Small intestine (tissue), 7 donors: ENCODE measurements at regions not wholly inside any gene's neighbourhood (a gene's known extent, or its start where the extent isn't known, plus 50 kb on each side); places are given as distances from the start of the nearest gene placed in this dataset.

Experiments used
- DNase-seq, 2 donors: peaks; one replicate each; pipeline versions ENCODE4 v3.0.0 to v3.0.0-alpha.2; 2013
- FAIRE-seq: peaks from 2 replicates; lab custom pipeline; 2012; peaks lifted over from hg19 to GRCh38; lab: Jason Lieb, UNC
- H3K27ac ChIP-seq, 3 donors: one replicate each; pipeline ENCODE4 v1.5.1; 2013; ENCODE audit warnings: low read length in 2 of 3, mild to moderate bottlenecking in 2 of 3, control low read depth in 1 of 3, inconsistent platforms in 1 of 3, low read depth in 1 of 3, moderate library complexity in 1 of 3
- H3K27me3 ChIP-seq, 3 donors: one replicate each; pipeline ENCODE4 v1.6.1; 2013; ENCODE audit warnings: low read length in 3 of 3, inconsistent platforms in 1 of 3; ENCODE audit not compliant: control insufficient read depth in 3 of 3, insufficient read depth in 3 of 3
- H3K36me3 ChIP-seq, 3 donors: one replicate each; pipeline ENCODE4 v1.6.1; 2013; ENCODE audit warnings: low read length in 3 of 3, inconsistent platforms in 1 of 3, low read depth in 1 of 3, mild to moderate bottlenecking in 1 of 3, moderate library complexity in 1 of 3; ENCODE audit not compliant: control insufficient read depth in 3 of 3, insufficient read depth in 2 of 3
- H3K4me1 ChIP-seq, 3 donors: one replicate each; pipeline ENCODE4 v1.6.1; 2013; ENCODE audit warnings: low read length in 2 of 3, inconsistent platforms in 1 of 3, low read depth in 1 of 3, mild to moderate bottlenecking in 1 of 3, moderate library complexity in 1 of 3; ENCODE audit not compliant: control insufficient read depth in 3 of 3, insufficient read depth in 2 of 3
- H3K4me3 ChIP-seq, 3 donors: one replicate each; pipeline ENCODE4 v1.5.1; 2013; ENCODE audit warnings: low read length in 3 of 3, control low read depth in 1 of 3, inconsistent platforms in 1 of 3, low read depth in 1 of 3, mild to moderate bottlenecking in 1 of 3, moderate library complexity in 1 of 3
- H3K9me3 ChIP-seq, 2 donors: one replicate each; pipeline ENCODE4 v1.6.1; 2013; ENCODE audit warnings: low read depth in 1 of 2, low read length in 1 of 2; ENCODE audit not compliant: control insufficient read depth in 2 of 2, insufficient read depth in 1 of 2
- WGBS, 3 donors: extraction: QIAGEN DNeasy Blood & Tissue Kit; methylation state at CpG; one replicate each; pipeline ENCODE4 v1.1.7; 2013; 5-methylcytosine and 5-hydroxymethylcytosine counted together
- donor health status: healthy with polysubstance abuse.
- donor health status: control.
- donor health status: control.
- donor health status: Bipolar disorder and iron deficiency.
- donor health status: healthy.

- no peak for FAIRE-seq
- no peaks in the 10 kb centered on the region for H3K4me1 ChIP-seq
- H3K9me3 ChIP-seq: no peaks in the 10 kb centered on the region
- peak in 1 of 2 donors; percentile 13 for DNase-seq
- WGBS, 3 donors: 56 to 68% (median 62%) methylated on average over 11 of the region's 11 CpGs
- H3K4me3 ChIP-seq: no peak overlapping the region
- H3K27me3 ChIP-seq: peaks cover 0 to 2% (median 0%) of the 10 kb centered on the region in 3 donors
- H3K36me3 ChIP-seq: no peaks in the 10 kb centered on the region
- no peak overlapping the region for H3K27ac ChIP-seq
Measured at GRCh38 chr22:48198489-48199459, 1436.3 kb downstream of the TBC1D22A start.

GRCh38 chr22:48197189-48197690, 1434.8 kb downstream of the TBC1D22A start:
- DNase-seq (no peak), FAIRE-seq (no peak)
- no peak overlapping the region for H3K27ac ChIP-seq
- no peaks in the 10 kb centered on the region for H3K4me1 ChIP-seq
- 61 to 82% (median 69%) methylated on average over 2 of the region's 2 CpGs for WGBS, 3 donors
- H3K9me3 ChIP-seq: no peaks in the 10 kb centered on the region
- no peak overlapping the region for H3K4me3 ChIP-seq
- peaks cover 0 to 2% (median 0%) of the 10 kb centered on the region in 3 donors for H3K27me3 ChIP-seq
- H3K36me3 ChIP-seq: no peaks in the 10 kb centered on the region

GRCh38 chr22:48192920-48193319, 1430.5 kb downstream of the TBC1D22A start:
- Histone ChIP-seq H3K9me3 (no peaks in the 10 kb centered on the region), H3K27me3 (no peaks in the 10 kb centered on the region), H3K4me1 (peaks cover 0 to 5% (median 0%) of the 10 kb centered on the region in 3 donors), H3K36me3 (no peaks in the 10 kb centered on the region), H3K27ac (no peak overlapping the region), H3K4me3 (no peak overlapping the region)
- DNase-seq (no peak), FAIRE-seq (no peak)
- 55 to 62% (median 56%) methylated on average over 3 of the region's 3 CpGs for WGBS, 3 donors

DNA sequence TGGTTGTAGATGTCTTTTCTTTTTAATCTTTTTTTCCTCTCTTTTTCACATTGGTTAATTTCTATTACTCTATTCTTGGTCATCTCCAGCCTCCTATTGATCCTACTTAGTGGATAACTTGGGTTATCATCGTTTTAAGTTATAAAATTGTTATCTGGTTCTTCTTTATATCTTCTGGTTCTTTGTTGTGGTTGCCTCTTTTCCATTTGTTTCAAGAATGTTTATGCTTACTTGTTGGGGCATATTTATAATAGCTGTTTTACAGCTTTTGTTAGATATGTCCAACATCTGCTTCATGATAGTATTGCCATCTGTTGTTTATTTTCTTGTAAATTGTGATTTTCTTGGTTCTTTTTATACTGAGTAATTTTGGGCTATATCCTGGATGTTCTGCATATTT, 1429.6 kb downstream of the TBC1D22A start:
- Histone ChIP-seq H3K27ac (no peak overlapping the region), H3K27me3 (no peaks in the 10 kb centered on the region), H3K4me1 (peaks cover 0 to 9% (median 0%) of the 10 kb centered on the region in 3 donors), H3K36me3 (no peaks in the 10 kb centered on the region), H3K9me3 (no peaks in the 10 kb centered on the region), H3K4me3 (no peak overlapping the region)
- no peak for FAIRE-seq
- no peak for DNase-seq
- WGBS, 3 donors: 20 to 46% (median 30%) methylated on average over 1 of the region's 1 CpG

DNA sequence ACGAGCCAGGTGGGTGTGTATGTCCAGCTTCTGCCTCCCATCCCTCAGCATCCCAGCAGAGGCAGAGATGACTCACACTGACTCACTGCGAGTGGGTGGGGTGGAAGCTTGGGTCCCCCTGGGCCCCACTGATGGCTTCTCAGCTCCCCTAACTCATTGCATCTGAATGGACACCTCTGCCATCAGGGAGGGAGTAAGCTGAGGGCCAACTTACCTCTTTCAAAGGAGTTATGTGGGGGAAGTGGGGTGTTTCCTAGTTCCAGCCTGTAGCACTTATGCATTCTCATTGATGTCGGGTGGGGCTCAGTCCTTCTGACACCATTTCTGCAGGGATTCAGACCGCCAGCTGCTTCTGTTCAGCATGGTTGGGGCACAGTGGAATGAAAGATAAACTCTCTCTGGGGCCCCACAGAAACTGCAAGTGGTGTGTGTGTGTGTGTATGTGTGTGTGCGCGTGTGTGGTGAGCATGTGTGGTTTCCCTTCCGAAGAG, 1425.8 kb downstream of the TBC1D22A start:
- Histone ChIP-seq H3K4me1 (peaks cover 0 to 16% (median 0%) of the 10 kb centered on the region in 3 donors), H3K36me3 (no peaks in the 10 kb centered on the region), H3K27ac (peak overlapping the region in 1 of 3 donors; percentile 33), H3K4me3 (no peak overlapping the region), H3K9me3 (no peaks in the 10 kb centered on the region), H3K27me3 (no peaks in the 10 kb centered on the region)
- FAIRE-seq (no peak), DNase-seq (peak in 1 of 2 donors; percentile 49)
- WGBS, 3 donors: 51 to 66% (median 60%) methylated on average over 7 of the region's 7 CpGs

GRCh38 chr22:48187356-48187755, 1424.9 kb downstream of the TBC1D22A start:
- DNase-seq (peak in 1 of 2 donors; percentile 67), FAIRE-seq (no peak)
- Histone ChIP-seq H3K27me3 (no peaks in the 10 kb centered on the region), H3K36me3 (no peaks in the 10 kb centered on the region), H3K27ac (peak overlapping the region in 1 of 3 donors; percentile 45), H3K4me1 (peaks cover 0 to 16% (median 0%) of the 10 kb centered on the region in 3 donors), H3K9me3 (no peaks in the 10 kb centered on the region), H3K4me3 (no peak overlapping the region)
- 39 to 66% (median 46%) methylated on average over 8 of the region's 8 CpGs for WGBS, 3 donors

DNA sequence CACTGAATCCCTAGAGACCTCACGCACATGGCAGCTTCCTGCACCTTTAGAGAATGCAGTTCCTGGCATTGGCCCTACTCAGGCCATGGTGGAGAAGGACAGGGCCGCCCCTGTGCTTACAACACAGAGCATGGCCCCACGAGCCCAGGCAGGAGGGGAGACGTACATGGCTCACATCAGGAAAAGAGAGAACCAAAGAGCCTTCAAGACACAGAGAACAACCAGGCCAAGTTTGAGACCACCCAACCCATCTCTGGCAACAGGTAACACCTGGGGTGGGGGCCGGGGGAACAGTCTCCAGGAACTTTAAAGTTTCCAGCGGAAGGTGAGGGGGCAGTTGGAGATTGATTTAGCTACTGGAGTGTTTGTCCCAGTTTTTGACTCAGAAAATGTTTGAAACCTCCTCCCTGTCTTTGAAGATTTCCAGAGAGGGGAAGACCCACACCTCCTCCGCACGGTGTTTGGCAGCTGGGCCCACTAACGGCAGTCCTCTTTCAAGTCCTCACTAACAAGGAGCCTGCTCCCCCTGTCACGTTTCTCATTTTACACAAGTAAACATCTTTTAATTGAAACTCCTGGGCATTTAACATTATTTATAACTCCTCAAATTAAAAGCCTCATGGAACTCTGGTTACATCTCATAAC, 1423.8 kb downstream of the TBC1D22A start:
- no peaks in the 10 kb centered on the region for H3K9me3 ChIP-seq
- no peak overlapping the region for H3K27ac ChIP-seq
- no peak overlapping the region for H3K4me3 ChIP-seq
- no peaks in the 10 kb centered on the region for H3K27me3 ChIP-seq
- WGBS, 3 donors: 85 to 87% (median 85%) methylated on average over 10 of the region's 10 CpGs
- peaks cover 0 to 16% (median 0%) of the 10 kb centered on the region in 3 donors for H3K4me1 ChIP-seq
- DNase-seq (no peak), FAIRE-seq (no peak)
- no peaks in the 10 kb centered on the region for H3K36me3 ChIP-seq
